Tibial artery (tissue), 4 donors: ENCODE measurements at regions not wholly inside any gene's neighbourhood (a gene's known extent, or its start where the extent isn't known, plus 50 kb on each side); places are given as distances from the start of the nearest gene placed in this dataset.

Experiments
- DNase-seq, 2 donors: peaks; one replicate each; pipeline ENCODE4 v3.0.0-alpha.2; 2019
- H3K27ac ChIP-seq, 2 donors: fragments of 200-600 bp; sonication (generic) in 1 of 2; 1 replicate in 1 of 2; 2 replicates in 1 of 2; pipeline ENCODE4 v1.5.1; 2018 to 2019; ENCODE audit warnings: mild to moderate bottlenecking in 1 of 2
- H3K27me3 ChIP-seq, 2 donors: fragments of 200-600 bp; sonication (generic) in 1 of 2; one replicate each; pipeline versions ENCODE4 v1.5.1 to v1.6.0; 2016 to 2019
- H3K36me3 ChIP-seq, 3 donors: fragments of 200-600 bp; sonication (generic) in 2 of 3; one replicate each; pipeline ENCODE4 v1.5.1; 2016 to 2019; ENCODE audit warnings: mild to moderate bottlenecking in 2 of 3
- H3K4me1 ChIP-seq, 4 donors: fragments of 200-600 bp; sonication (generic) in 2 of 4; 1 replicate in 3 of 4; 2 replicates in 1 of 4; pipeline ENCODE4 v1.5.1; 2016 to 2019
- H3K4me3 ChIP-seq, 2 donors: fragments of 200-600 bp; sonication (generic) in 1 of 2; 1 replicate in 1 of 2; 2 replicates in 1 of 2; pipeline ENCODE4 v1.5.1; 2018 to 2019; ENCODE audit warnings: mild to moderate bottlenecking in 2 of 2
- H3K9me3 ChIP-seq, 3 donors: fragments of 200-600 bp; sonication (generic) in 1 of 3; one replicate each; pipeline ENCODE4 v1.5.1; 2016 to 2019
- CTCF ChIP-seq, 2 experiments: fragments of 200-600 bp in 1 of 2; fragments of 450-650 bp in 1 of 2; IDR thresholded peaks; one replicate each; pipeline ENCODE4 v1.5.1; 2017 to 2019; ENCODE audit warnings: antibody characterized with exemption in 2 of 2, mild to moderate bottlenecking in 1 of 2, moderate library complexity in 1 of 2
- intact Hi-C: fragments of 100-400 bp; cut with DNase I; formaldehyde crosslinking; loops from one replicate; pipeline ENCODE4 v1.15.0; 2023; ENCODE audit warnings: low total_unique reads

GRCh38 chr17:53336281-53336680, 486.4 kb upstream of the KIF2B start:
- no peak for DNase-seq
- intact Hi-C loops: no loop called here
- Histone ChIP-seq H3K4me1 (no peaks in the 10 kb centered on the region), H3K9me3 (no peaks in the 10 kb centered on the region), H3K27me3 (no peaks in the 10 kb centered on the region), H3K4me3 (no peak overlapping the region), H3K36me3 (no peaks in the 10 kb centered on the region), H3K27ac (no peak overlapping the region)
- no peak for TF ChIP-seq CTCF (IDR thresholded peaks at IDR 0.05)

- TF ChIP-seq CTCF (IDR thresholded peaks at IDR 0.05): no peak
- no peaks in the 10 kb centered on the region for H3K36me3 ChIP-seq
- intact Hi-C loops: no loop called here
- no peak overlapping the region for H3K27ac ChIP-seq
- no peak for DNase-seq
- H3K4me1 ChIP-seq: no peaks in the 10 kb centered on the region
- no peaks in the 10 kb centered on the region for H3K27me3 ChIP-seq
- H3K4me3 ChIP-seq: no peak overlapping the region
- H3K9me3 ChIP-seq: no peaks in the 10 kb centered on the region
Measured at GRCh38 chr17:53335443-53335842, 487.3 kb upstream of the KIF2B start.

- no peak for DNase-seq
Measured at GRCh38 chr17:53330756-53331155, 492.0 kb upstream of the KIF2B start.

GRCh38 chr17:53321651-53322050, 501.1 kb upstream of the KIF2B start:
- Histone ChIP-seq H3K9me3 (no peaks in the 10 kb centered on the region), H3K36me3 (no peaks in the 10 kb centered on the region), H3K27ac (no peak overlapping the region), H3K27me3 (no peaks in the 10 kb centered on the region), H3K4me3 (no peak overlapping the region), H3K4me1 (no peaks in the 10 kb centered on the region)
- intact Hi-C loops: no loop called here
- no peak for DNase-seq
- TF ChIP-seq CTCF (IDR thresholded peaks at IDR 0.05): no peak

More at GRCh38 chr17:53330756-53331155, 492.0 kb upstream of the KIF2B start:
- intact Hi-C loops: no loop called here
- no peak overlapping the region for H3K27ac ChIP-seq
- no peak overlapping the region for H3K4me3 ChIP-seq
- no peaks in the 10 kb centered on the region for H3K36me3 ChIP-seq
- TF ChIP-seq CTCF (IDR thresholded peaks at IDR 0.05): no peak
- H3K4me1 ChIP-seq: no peaks in the 10 kb centered on the region
- H3K9me3 ChIP-seq: no peaks in the 10 kb centered on the region
- H3K27me3 ChIP-seq: no peaks in the 10 kb centered on the region

- no peak for TF ChIP-seq CTCF (IDR thresholded peaks at IDR 0.05)
- no peaks in the 10 kb centered on the region for H3K4me1 ChIP-seq
- no peak overlapping the region for H3K4me3 ChIP-seq
- intact Hi-C loops: no loop called here
- H3K27me3 ChIP-seq: no peaks in the 10 kb centered on the region
- H3K27ac ChIP-seq: no peak overlapping the region
- no peaks in the 10 kb centered on the region for H3K9me3 ChIP-seq
- H3K36me3 ChIP-seq: no peaks in the 10 kb centered on the region
- DNase-seq: no peak
Measured at GRCh38 chr17:53319947-53320346, 502.8 kb upstream of the KIF2B start.

GRCh38 chr17:53316988-53317387, 505.7 kb upstream of the KIF2B start:
- Histone ChIP-seq H3K4me3 (no peak overlapping the region), H3K9me3 (no peaks in the 10 kb centered on the region), H3K4me1 (no peaks in the 10 kb centered on the region), H3K27me3 (no peaks in the 10 kb centered on the region), H3K36me3 (no peaks in the 10 kb centered on the region), H3K27ac (no peak overlapping the region)
- no peak for TF ChIP-seq CTCF (IDR thresholded peaks at IDR 0.05)
- intact Hi-C loops: no loop called here
- DNase-seq: no peak
